GM12878 (cell line): ENCODE measurements at regions not wholly inside any gene's neighbourhood (a gene's known extent, or its start where the extent isn't known, plus 50 kb on each side); places are given as distances from the start of the nearest gene placed in this dataset.

ENCODE experiments used
- ATAC-seq: fragments of 200-7000 bp; cut with Tn5 transposase; 3 replicates; pipeline ENCODE4 v1.9.1; 2020; ENCODE audit warnings: mild to moderate bottlenecking, moderate library complexity
- BruUV-seq: library from RNA; stranded (reverse); fragments of 400-500 nt; replicated peaks from 2 replicates; lab custom pipeline; 2021; lab: Mats Ljungman, UMichigan
- CTCF ChIA-PET: fragments of 300-600 bp; sonication (Branson Sonifier 250); formaldehyde crosslinking; extraction: SDS; loops from one replicate; lab custom pipeline; 2021; ENCODE audit warnings: inconsistent platforms; lab: Yijun Ruan, JAX
- POLR2A ChIA-PET: fragments of 350-600 bp; formaldehyde crosslinking; extraction: SDS; loops from one replicate; lab custom pipeline; 2021; ENCODE audit warnings: inconsistent platforms; lab: Charles Lee
- RAD21 ChIA-PET: fragments of 300-600 bp; sonication (Branson Sonifier 250); formaldehyde crosslinking; loops from one replicate; lab custom pipeline; 2023; ENCODE audit warnings: antibody characterized with exemption; ENCODE audit not compliant: unreplicated experiment; lab: Charles Lee
- SMC1A ChIA-PET: fragments of 300-600 bp; sonication (Branson Sonifier 250); formaldehyde crosslinking; loops from one replicate; lab custom pipeline; 2023; ENCODE audit not compliant: unreplicated experiment, uncharacterized antibody; lab: Charles Lee
- DNase-seq: peaks from one replicate; pipeline ENCODE4 v3.0.0-alpha.2; 2011; ENCODE audit warnings: low read depth, low spot score
- FAIRE-seq: peaks from 3 replicates; lab custom pipeline; 2011; peaks lifted over from hg19 to GRCh38; lab: Jason Lieb, UNC
- H2AFZ ChIP-seq: 2 replicates; pipeline ENCODE4 v1.6.0; 2011; ENCODE audit warnings: low read depth, low read length, control low read depth; ENCODE audit not compliant: control insufficient read depth
- H3K27ac ChIP-seq: 2 replicates; pipeline ENCODE4 v1.5.1; 2011; ENCODE audit warnings: control low read depth; ENCODE audit not compliant: control insufficient read depth, insufficient read depth
- H3K27me3 ChIP-seq, 2 experiments: replicated peaks in 1 of 2; 2 replicates each; pipeline versions ENCODE4 v1.6.0 to v1.6.1; 2011; ENCODE audit warnings: low read length in 1 of 2; ENCODE audit not compliant: control insufficient read depth in 2 of 2, insufficient read depth in 2 of 2
- H3K36me3 ChIP-seq, 2 experiments: 2 replicates each; pipeline ENCODE4 v1.5.1; 2011; ENCODE audit warnings: low read length in 1 of 2; ENCODE audit not compliant: control insufficient read depth in 2 of 2, insufficient read depth in 2 of 2
- H3K4me1 ChIP-seq: 2 replicates; pipeline ENCODE4 v1.6.1; 2011; ENCODE audit warnings: mild to moderate bottlenecking, low read length, moderate library complexity, mixed read lengths; ENCODE audit not compliant: control insufficient read depth, insufficient read depth
- H3K4me2 ChIP-seq: 2 replicates; pipeline ENCODE4 v1.6.0; 2011; ENCODE audit warnings: control low read depth; ENCODE audit not compliant: control insufficient read depth, insufficient read depth
- H3K4me3 ChIP-seq: fragments of 200-600 bp; sonication (generic); 2 replicates; pipeline ENCODE4 v1.5.1; 2016
- H3K79me2 ChIP-seq: 2 replicates; pipeline ENCODE4 v1.6.0; 2011; ENCODE audit warnings: low read length; ENCODE audit not compliant: control insufficient read depth, insufficient read depth
- H3K9ac ChIP-seq: 2 replicates; pipeline ENCODE4 v1.8.0; 2011; ENCODE audit warnings: low read length, control low read depth, mixed read lengths; ENCODE audit not compliant: control insufficient read depth, insufficient read depth
- H3K9me3 ChIP-seq: replicated peaks from 3 replicates; pipeline ENCODE4 v1.5.1; 2011; ENCODE audit warnings: mild to moderate bottlenecking, low read length; ENCODE audit not compliant: control insufficient read depth, insufficient read depth
- H4K20me1 ChIP-seq: 2 replicates; pipeline ENCODE4 v1.6.0; 2011; ENCODE audit not compliant: control insufficient read depth, insufficient read depth
- ATF3 ChIP-seq: IDR thresholded peaks from 2 replicates; pipeline ENCODE4 v1.6.1; 2011; ENCODE audit warnings: low read depth, mild to moderate bottlenecking, low read length, moderate library complexity, borderline replicate concordance; ENCODE audit errors: extremely low read depth
- CBX5 ChIP-seq: sonication (generic); IDR thresholded peaks from 2 replicates; pipeline ENCODE4 v1.6.1; 2016; ENCODE audit warnings: low read depth, moderate library complexity, mild to moderate bottlenecking, inconsistent platforms
- CHD4 ChIP-seq: fragments of 200-600 bp; sonication (generic); IDR thresholded peaks from 2 replicates; pipeline ENCODE4 v1.6.1; 2016; ENCODE audit warnings: mild to moderate bottlenecking
- CREB1 ChIP-seq: IDR thresholded peaks from 2 replicates; pipeline ENCODE4 v1.6.1; 2012; ENCODE audit warnings: low read depth, mild to moderate bottlenecking, inconsistent platforms
- GABPA ChIP-seq: IDR thresholded peaks from 2 replicates; pipeline ENCODE4 v1.6.1; 2014; ENCODE audit warnings: antibody characterized with exemption, low read depth, mild to moderate bottlenecking, inconsistent platforms
- HDGF ChIP-seq: fragments of 450-650 bp; IDR thresholded peaks from 2 replicates; pipeline ENCODE4 v1.6.1; 2016; ENCODE audit warnings: antibody characterized with exemption
- MYC ChIP-seq: IDR thresholded peaks from 2 replicates; pipeline ENCODE4 v1.6.1; 2011; ENCODE audit warnings: mild to moderate bottlenecking, low read length, moderate library complexity, inconsistent platforms; ENCODE audit not compliant: insufficient read depth, insufficient replicate concordance, insufficient read length, severe bottlenecking
- NBN ChIP-seq: fragments of 450-650 bp; IDR thresholded peaks from 2 replicates; pipeline ENCODE4 v1.6.1; 2016
- NFIC ChIP-seq: IDR thresholded peaks from 2 replicates; pipeline ENCODE4 v1.6.1; 2012; ENCODE audit warnings: low read depth, mild to moderate bottlenecking, inconsistent platforms, low read length, moderate library complexity
- NFYA ChIP-seq: IDR thresholded peaks from 2 replicates; pipeline ENCODE4 v1.6.1; 2011; ENCODE audit warnings: low read depth, mild to moderate bottlenecking, low read length, improper control_type of control experiment, borderline replicate concordance
- NRF1 ChIP-seq: conservative IDR thresholded peaks from 2 replicates; pipeline ENCODE4 v1.6.1; 2011; ENCODE audit warnings: mild to moderate bottlenecking, low read depth, low read length, improper control_type of control experiment
- PAX8 ChIP-seq: fragments of 450-650 bp; IDR thresholded peaks from 2 replicates; pipeline ENCODE4 v1.6.1; 2017; ENCODE audit warnings: mild to moderate bottlenecking, moderate library complexity
- RCOR1 ChIP-seq: conservative IDR thresholded peaks from 2 replicates; pipeline ENCODE4 v1.6.1; 2012; ENCODE audit warnings: low read depth, low read length, improper control_type of control experiment
- USF2 ChIP-seq: IDR thresholded peaks from 2 replicates; pipeline ENCODE4 v1.6.1; 2011; ENCODE audit warnings: low read depth, low read length, improper control_type of control experiment, borderline replicate concordance
- ZNF217 ChIP-seq: fragments of 450-650 bp; IDR thresholded peaks from 2 replicates; pipeline ENCODE4 v1.6.1; 2017; ENCODE audit warnings: antibody characterized with exemption, mild to moderate bottlenecking
- ZNF24 ChIP-seq: fragments of 450-650 bp; IDR thresholded peaks from 2 replicates; pipeline ENCODE4 v1.6.1; 2017; ENCODE audit warnings: antibody characterized with exemption, mild to moderate bottlenecking
- ZNF274 ChIP-seq: IDR thresholded peaks from one replicate; pipeline ENCODE4 v1.8.0; 2011; ENCODE audit not compliant: insufficient read length, insufficient read depth
- ZZZ3 ChIP-seq: IDR thresholded peaks from 2 replicates; pipeline ENCODE4 v1.6.1; 2011; ENCODE audit warnings: low read depth; ENCODE audit not compliant: control insufficient read depth, insufficient read length
- WGBS: methylation state at CpG from one replicate; pipeline ENCODE4 v1.1.6; 2016; ENCODE audit warnings: low lambda C conversion rate; ENCODE audit not compliant: insufficient replicate concordance, insufficient coverage; ENCODE audit errors: missing lambda C conversion rate; 5-methylcytosine and 5-hydroxymethylcytosine counted together
- in situ Hi-C: fragments of 300-500 bp; cut with MboI; formaldehyde crosslinking; loops from 9 replicates; pipeline ENCODE4 v1.14.3; 2018; ENCODE audit warnings: mixed read lengths
- intact Hi-C: fragments of 100-400 bp; cut with micrococcal nuclease; formaldehyde crosslinking; loops from one replicate; pipeline ENCODE4 v1.14.2; 2022; ENCODE audit not compliant: unreplicated experiment
- TF ChIP-seq, protein P1 (sequence below): fragments of 150-350 bp; IDR thresholded peaks from 2 replicates; pipeline ENCODE4 v1.6.1; 2016; ENCODE audit warnings: low read depth, low read length

DNA sequence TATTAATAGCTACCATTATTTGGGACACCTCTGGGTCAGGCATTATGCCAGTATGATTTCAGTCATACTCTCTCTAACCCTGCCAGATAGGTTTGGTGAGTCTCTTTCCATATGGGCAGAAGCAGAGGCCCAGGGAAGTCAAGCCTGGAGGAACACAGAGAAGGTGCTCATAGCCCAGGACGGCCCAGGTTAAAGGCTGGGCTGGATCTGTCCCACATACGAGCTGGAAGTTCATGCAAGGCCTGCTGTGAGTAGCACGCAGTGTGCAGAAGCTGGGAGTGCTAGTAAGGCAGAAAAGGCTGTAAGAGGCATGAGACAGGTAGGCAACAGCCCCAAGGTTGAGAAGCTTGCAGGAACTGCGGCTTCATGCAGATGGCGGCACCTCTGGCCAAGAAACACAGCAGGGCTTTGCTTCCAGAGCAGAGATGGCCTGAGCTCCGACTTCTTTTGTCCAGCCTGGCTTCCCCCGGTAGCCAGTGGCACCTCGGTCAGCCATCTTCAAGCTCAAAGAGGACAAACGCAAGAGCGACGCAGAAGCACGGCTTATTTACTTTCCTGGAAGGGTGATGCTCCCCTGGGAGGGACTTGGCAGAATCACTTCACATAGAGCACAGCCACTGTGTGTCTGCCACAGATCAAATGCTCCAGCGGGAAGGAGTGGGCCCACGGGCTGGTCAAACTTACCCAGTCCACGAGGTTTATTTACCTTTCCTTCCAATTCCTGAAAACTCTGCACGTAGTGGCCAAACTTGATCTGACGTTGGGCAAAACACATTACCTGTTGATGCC is 58.5 kb upstream of the MAP4K4 start:
- no peaks in the 10 kb centered on the region for H3K4me1 ChIP-seq
- FAIRE-seq (no peak), DNase-seq (no peak), ATAC-seq (no peak)
- no peaks in the 10 kb centered on the region for H4K20me1 ChIP-seq
- H3K4me3 ChIP-seq, result no peak overlapping the region
- H3K27ac ChIP-seq, result no peak overlapping the region
- 58% methylated on average over 17 of the region's 17 CpGs for WGBS
- H3K79me2 ChIP-seq, result no peaks in the 10 kb centered on the region
- SMC1A ChIA-PET, result interaction anchor here (0.7 kb wide), 1 partner anchor 96 kb away, joined by 3 read pairs; no protein-coding TSS in a partner anchor
- POLR2A ChIA-PET, result no interaction called here
- in situ Hi-C loops (no loop called here), intact Hi-C loops (no loop called here)
- no peak for TF ChIP-seq GABPA
- TF ChIP-seq CBX5, result no peak
- TF ChIP-seq CREB1, result no peak
- no peak for TF ChIP-seq NBN
- no peak for TF ChIP-seq ZNF24
- no peak for TF ChIP-seq PAX8
- no peak for TF ChIP-seq ZZZ3
- no peak for TF ChIP-seq NRF1
- TF ChIP-seq ATF3, result no peak
- TF ChIP-seq HDGF, result no peak
- TF ChIP-seq RCOR1, result no peak
- TF ChIP-seq MYC, result no peak
- no peak for TF ChIP-seq NFYA
- TF ChIP-seq, protein P1, sequence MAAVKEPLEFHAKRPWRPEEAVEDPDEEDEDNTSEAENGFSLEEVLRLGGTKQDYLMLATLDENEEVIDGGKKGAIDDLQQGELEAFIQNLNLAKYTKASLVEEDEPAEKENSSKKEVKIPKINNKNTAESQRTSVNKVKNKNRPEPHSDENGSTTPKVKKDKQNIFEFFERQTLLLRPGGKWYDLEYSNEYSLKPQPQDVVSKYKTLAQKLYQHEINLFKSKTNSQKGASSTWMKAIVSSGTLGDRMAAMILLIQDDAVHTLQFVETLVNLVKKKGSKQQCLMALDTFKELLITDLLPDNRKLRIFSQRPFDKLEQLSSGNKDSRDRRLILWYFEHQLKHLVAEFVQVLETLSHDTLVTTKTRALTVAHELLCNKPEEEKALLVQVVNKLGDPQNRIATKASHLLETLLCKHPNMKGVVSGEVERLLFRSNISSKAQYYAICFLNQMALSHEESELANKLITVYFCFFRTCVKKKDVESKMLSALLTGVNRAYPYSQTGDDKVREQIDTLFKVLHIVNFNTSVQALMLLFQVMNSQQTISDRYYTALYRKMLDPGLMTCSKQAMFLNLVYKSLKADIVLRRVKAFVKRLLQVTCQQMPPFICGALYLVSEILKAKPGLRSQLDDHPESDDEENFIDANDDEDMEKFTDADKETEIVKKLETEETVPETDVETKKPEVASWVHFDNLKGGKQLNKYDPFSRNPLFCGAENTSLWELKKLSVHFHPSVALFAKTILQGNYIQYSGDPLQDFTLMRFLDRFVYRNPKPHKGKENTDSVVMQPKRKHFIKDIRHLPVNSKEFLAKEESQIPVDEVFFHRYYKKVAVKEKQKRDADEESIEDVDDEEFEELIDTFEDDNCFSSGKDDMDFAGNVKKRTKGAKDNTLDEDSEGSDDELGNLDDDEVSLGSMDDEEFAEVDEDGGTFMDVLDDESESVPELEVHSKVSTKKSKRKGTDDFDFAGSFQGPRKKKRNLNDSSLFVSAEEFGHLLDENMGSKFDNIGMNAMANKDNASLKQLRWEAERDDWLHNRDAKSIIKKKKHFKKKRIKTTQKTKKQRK, result no peak
- no peak for TF ChIP-seq NFIC
- TF ChIP-seq ZNF217, result no peak
- no peak for TF ChIP-seq CHD4
- TF ChIP-seq USF2, result no peak
- no peak for TF ChIP-seq ZNF274
- CTCF ChIA-PET, result interaction anchor here (1.0 to 1.6 kb wide), 3 partner anchors 48 to 193 kb away, joined by 3 to 4 read pairs (median 3); no protein-coding TSS in a partner anchor
- no peak overlapping the region for H2AFZ ChIP-seq
- no peak overlapping the region for H3K4me2 ChIP-seq
- H3K9me3 ChIP-seq, result no peaks in the 10 kb centered on the region
- H3K9ac ChIP-seq, result no peak overlapping the region
- RAD21 ChIA-PET, result no interaction called here
- H3K36me3 ChIP-seq, result no peaks in the 10 kb centered on the region
- BruUV-seq, result no TSS peak
- H3K27me3 ChIP-seq, result peaks cover 0 to 2% of the 10 kb centered on the region in 2 experiments; a peak in 1 of 4 replicates
